Heart left ventricle (tissue), 16 donors: ENCODE measurements at regions not wholly inside any gene's neighbourhood (a gene's known extent, or its start where the extent isn't known, plus 50 kb on each side); places are given as distances from the start of the nearest gene placed in this dataset.
"Not testable (repeated sequence)": the region's sequence is repeated elsewhere in the genome, so short reads cannot be mapped to it uniquely, and the experiment has no call there.

ENCODE experiments used
- ATAC-seq, 4 donors: fragments of 200-7000 bp; cut with Tn5 transposase; one replicate each; pipeline ENCODE4 v1.9.1; 2020 to 2022; ENCODE audit warnings: moderate library complexity in 4 of 4, mild to moderate bottlenecking in 3 of 4, moderate number of reproducible peaks in 1 of 4
- DNase-seq, 5 donors: peaks; one replicate each; pipeline ENCODE4 v3.0.0-alpha.2; 2020
- H3K27ac ChIP-seq, 12 donors: fragments of 200-600 bp; sonication (generic) in 4 of 12; one replicate each; pipeline versions ENCODE4 v1.5.0 to v1.8.0; 2016 to 2022; ENCODE audit warnings: mild to moderate bottlenecking in 2 of 12
- H3K27me3 ChIP-seq, 9 donors: fragments of 200-600 bp; sonication (generic) in 2 of 9; one replicate each; pipeline versions ENCODE4 v1.5.1 to v1.8.0; 2016 to 2022; ENCODE audit warnings: mild to moderate bottlenecking in 3 of 9
- H3K36me3 ChIP-seq, 9 donors: fragments of 200-600 bp; sonication (generic) in 2 of 9; one replicate each; pipeline versions ENCODE4 v1.5.0 to v1.8.0; 2018 to 2022; ENCODE audit warnings: mild to moderate bottlenecking in 2 of 9
- H3K4me1 ChIP-seq, 12 donors: fragments of 200-600 bp; sonication (generic) in 4 of 12; one replicate each; pipeline versions ENCODE4 v1.5.0 to v1.8.0; 2016 to 2022; ENCODE audit warnings: mild to moderate bottlenecking in 3 of 12
- H3K4me3 ChIP-seq, 12 donors: fragments of 200-600 bp; sonication (generic) in 4 of 12; one replicate each; pipeline versions ENCODE4 v1.5.0 to v1.8.0; 2017 to 2022; ENCODE audit warnings: mild to moderate bottlenecking in 9 of 12, moderate library complexity in 4 of 12
- H3K9me3 ChIP-seq, 12 donors: fragments of 200-600 bp; sonication (generic) in 4 of 12; one replicate each; pipeline versions ENCODE4 v1.5.0 to v1.8.0; 2016 to 2022; ENCODE audit warnings: mild to moderate bottlenecking in 1 of 12
- POLR2A ChIP-seq, 2 donors: fragments of 450-650 bp; IDR thresholded peaks; one replicate each; pipeline ENCODE4 v1.6.1; 2017; ENCODE audit warnings: antibody characterized with exemption in 2 of 2, mild to moderate bottlenecking in 2 of 2, moderate library complexity in 2 of 2
- WGBS, 4 donors: extraction: QIAGEN DNeasy Blood & Tissue Kit in 2 of 4; methylation state at CpG; one replicate each; pipeline versions ENCODE4 v1.1.5 to v1.1.7; 2013 to 2018; 5-methylcytosine and 5-hydroxymethylcytosine counted together
- intact Hi-C, 10 donors: fragments of 100-400 bp; cut with DNase I; formaldehyde crosslinking; loops; one replicate each; pipeline versions ENCODE4 v1.11.1 to v1.14.2; 2022
- TF ChIP-seq, protein P1 (sequence below), 12 donors: fragments of 200-600 bp; sonication (generic) in 4 of 12; IDR thresholded peaks; one replicate each; pipeline versions ENCODE4 v1.5.0 to v1.8.0; 2018 to 2022; ENCODE audit warnings: antibody characterized with exemption in 12 of 12, mild to moderate bottlenecking in 5 of 12
- donor health status: ischemic (EF 13 %, LVEDD 7.1; RV severe dilation, severe dysfunction).
- donor health status: healthy with polysubstance abuse.
- donor health status: DM: no; HTN: yes; CAD: no.
- donor health status: DM: no; HTN: no; CAD: no.
- donor health status: ischemic (EF 25% LVEDD 6.9; RV normal size, moderate dysfunction).
- donor health status: ischemic (EF 25% LVEDD 5.7; RV mildly dilated, moderate dysfunction).
- donor health status: healthy.
- donor health status: DM: yes; HTN: yes; CAD: no.
- donor health status: ischemic (EF 35%, LVEDD 5.7; RV mildly dilated, moderate dysfunction).
- donor health status: nonischemic (EF 11% LVEDD 7.7; RV severe dilation, severe dysfunction).
- donor health status: DM: yes; HTN: yes; CAD: no.
- donor health status: PGD.
- donor health status: ischemic (EF 29% LVEDD 5.4; RV normal size, mild dysfunction).
- donor health status: nonischemic (EF 23%, LVEDD 6.1; RV moderate dilation, normal function).

DNA sequence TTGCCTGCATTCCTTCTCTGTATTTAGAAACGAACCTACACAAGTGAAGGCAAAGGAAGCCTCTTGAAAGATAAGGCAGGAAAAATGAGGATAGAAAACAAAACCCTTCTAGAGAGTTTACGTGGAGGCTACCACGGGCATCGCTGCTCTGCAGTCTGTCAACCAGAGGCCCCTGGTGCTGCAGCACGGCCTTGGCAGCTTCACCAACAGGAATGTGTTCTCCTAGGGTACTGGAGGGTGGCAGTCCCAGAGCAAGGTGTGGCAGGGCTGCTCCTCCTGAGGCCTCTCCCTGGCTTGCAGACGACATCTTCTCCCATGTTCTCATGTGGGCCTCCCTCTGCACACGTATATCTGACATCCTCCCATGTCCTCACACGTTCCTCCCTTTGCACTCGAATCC, 57.6 kb upstream of the SAMD11 start:
- Histone ChIP-seq H3K4me1 (peaks cover 0 to 22% (median 7%) of the 10 kb centered on the region in 12 donors), H3K27ac (peak overlapping the region in 8 of 12 donors; percentile 46 to 78 (median 66)), H3K36me3 (no peaks in the 10 kb centered on the region), H3K9me3 (no peaks in the 10 kb centered on the region), H3K4me3 (no peak overlapping the region), H3K27me3 (peaks cover 0 to 19% (median 2%) of the 10 kb centered on the region in 9 donors)
- intact Hi-C loops: no loop called here
- ATAC-seq (peak; percentile 41 to 70 (median 55)), DNase-seq (no peak)
- TF ChIP-seq, protein P1, sequence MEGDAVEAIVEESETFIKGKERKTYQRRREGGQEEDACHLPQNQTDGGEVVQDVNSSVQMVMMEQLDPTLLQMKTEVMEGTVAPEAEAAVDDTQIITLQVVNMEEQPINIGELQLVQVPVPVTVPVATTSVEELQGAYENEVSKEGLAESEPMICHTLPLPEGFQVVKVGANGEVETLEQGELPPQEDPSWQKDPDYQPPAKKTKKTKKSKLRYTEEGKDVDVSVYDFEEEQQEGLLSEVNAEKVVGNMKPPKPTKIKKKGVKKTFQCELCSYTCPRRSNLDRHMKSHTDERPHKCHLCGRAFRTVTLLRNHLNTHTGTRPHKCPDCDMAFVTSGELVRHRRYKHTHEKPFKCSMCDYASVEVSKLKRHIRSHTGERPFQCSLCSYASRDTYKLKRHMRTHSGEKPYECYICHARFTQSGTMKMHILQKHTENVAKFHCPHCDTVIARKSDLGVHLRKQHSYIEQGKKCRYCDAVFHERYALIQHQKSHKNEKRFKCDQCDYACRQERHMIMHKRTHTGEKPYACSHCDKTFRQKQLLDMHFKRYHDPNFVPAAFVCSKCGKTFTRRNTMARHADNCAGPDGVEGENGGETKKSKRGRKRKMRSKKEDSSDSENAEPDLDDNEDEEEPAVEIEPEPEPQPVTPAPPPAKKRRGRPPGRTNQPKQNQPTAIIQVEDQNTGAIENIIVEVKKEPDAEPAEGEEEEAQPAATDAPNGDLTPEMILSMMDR (IDR thresholded peaks at IDR 0.05): no peak
- no peak for TF ChIP-seq POLR2A (IDR thresholded peaks at IDR 0.05)
- 30 to 31% (median 30%) methylated on average over 9 of the region's 9 CpGs for WGBS, 4 donors

DNA sequence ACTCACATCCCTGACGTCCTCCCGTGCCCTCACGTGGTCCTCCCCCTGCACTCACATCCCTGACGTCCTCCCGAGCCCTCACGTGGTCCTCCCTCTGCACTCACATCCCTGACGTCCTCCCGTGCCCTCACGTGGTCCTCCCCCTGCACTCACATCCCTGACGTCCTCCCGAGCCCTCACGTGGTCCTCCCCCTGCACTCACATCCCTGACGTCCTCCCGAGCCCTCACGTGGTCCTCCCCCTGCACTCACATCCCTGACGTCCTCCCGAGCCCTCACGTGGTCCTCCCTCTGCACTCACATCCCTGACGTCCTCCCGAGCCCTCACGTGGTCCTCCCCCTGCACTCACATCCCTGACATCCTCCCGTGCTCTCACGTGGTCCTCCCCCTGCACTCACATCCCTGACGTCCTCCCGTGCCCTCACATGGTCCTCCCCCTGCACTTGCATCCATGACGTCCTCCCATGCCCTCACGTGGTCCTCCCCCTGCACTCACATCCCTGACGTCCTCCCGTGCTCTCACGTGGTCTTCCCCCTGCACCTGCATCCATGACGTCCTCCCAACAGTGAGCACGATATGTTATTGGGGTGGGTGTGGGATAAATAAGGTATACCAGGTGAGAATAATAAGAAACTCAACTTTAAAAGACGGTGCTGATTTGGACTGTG, 57.0 kb upstream of the SAMD11 start:
- peaks cover 0 to 22% (median 7%) of the 10 kb centered on the region in 12 donors for H3K4me1 ChIP-seq
- DNase-seq, H3K9me3 ChIP-seq, intact Hi-C loops, H3K36me3 ChIP-seq, H3K27ac ChIP-seq, H3K4me3 ChIP-seq, ATAC-seq: not testable (repeated sequence)
- WGBS, 4 donors: 61 to 71% (median 65%) methylated on average over 32 to 33 of the region's 33 CpGs
- H3K27me3 ChIP-seq: peaks cover 0 to 25% (median 2%) of the 10 kb centered on the region in 9 donors

DNA sequence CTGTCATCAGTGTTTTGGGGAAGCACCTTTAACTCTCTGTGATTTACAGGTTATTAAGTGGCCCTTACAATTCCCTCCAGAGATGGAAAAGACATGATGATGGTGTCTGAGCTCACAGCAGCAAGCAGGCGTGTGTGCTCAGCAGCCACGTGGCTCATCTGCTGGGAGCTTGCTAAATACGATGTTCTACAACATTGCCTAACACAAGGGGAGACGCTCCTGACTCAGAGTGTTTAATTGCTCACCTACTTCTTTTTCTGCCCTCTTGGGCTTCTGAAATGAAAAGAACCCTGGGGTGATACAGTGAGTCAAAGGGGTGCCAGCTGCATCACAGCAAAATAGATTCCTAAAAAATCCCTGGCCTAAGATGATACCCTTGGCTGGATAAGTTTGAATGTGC, 56.2 kb upstream of the SAMD11 start:
- intact Hi-C loops: not testable (repeated sequence)
- WGBS, 4 donors: 61 to 89% (median 74%) methylated on average over 4 of the region's 4 CpGs

DNA sequence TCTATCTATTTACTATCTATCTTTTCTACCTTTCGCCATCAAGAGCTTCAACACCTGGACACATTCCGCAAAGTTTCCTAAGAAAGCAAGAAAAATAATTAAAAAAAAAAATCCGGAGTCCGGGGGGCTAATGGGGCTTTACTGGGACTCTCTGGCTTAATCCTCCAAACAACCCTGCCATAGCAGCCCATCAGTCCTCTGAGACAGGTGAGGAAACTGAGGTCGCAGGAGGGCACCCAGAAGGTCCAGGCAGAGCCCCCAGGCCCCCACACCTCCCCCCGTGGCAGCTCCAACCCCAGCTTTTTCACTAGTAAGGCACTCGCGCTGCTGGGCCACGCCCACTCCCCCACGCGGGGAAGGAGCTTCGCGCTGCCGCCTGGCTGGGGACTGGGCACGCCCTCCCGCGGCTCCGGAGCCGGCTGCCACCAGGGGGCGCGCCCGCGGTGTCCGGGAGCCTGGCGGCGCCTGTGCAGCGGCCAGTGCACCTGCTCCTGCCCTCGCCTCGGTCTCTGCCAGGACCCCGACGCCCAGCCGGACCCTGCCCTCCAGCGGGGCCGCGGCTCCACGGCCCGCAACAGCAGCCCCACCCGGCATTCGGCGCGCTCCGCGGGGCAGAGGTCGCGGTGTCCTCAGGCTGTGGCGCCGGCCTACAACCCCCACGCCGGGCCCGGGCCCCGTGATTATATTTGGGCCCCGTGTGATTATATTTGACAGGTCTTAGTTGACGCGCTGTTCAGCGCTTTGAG, 54.1 kb upstream of the SAMD11 start:
- Histone ChIP-seq H3K9me3 (no peaks in the 10 kb centered on the region), H3K4me1 (peaks cover 0 to 20% (median 7%) of the 10 kb centered on the region in 12 donors), H3K27ac (no peak overlapping the region), H3K4me3 (peak overlapping the region in 9 of 12 donors; percentile 18 to 43 (median 34)), H3K27me3 (peaks cover 0 to 25% (median 2%) of the 10 kb centered on the region in 9 donors), H3K36me3 (no peaks in the 10 kb centered on the region)
- intact Hi-C loops: no loop called here
- DNase-seq (peak; percentile 62 to 88 (median 79)), ATAC-seq (peak; percentile 19 to 89 (median 70))
- no peak for TF ChIP-seq POLR2A (IDR thresholded peaks at IDR 0.05)
- TF ChIP-seq, protein P1 (IDR thresholded peaks at IDR 0.05): peak; percentile 52 to 92 (median 85)
- WGBS, 4 donors: 9 to 35% (median 17%) methylated on average over 19 to 55 of the region's 55 CpGs

More for the DNA sequence above, 56.2 kb upstream of the SAMD11 start:
- not testable (repeated sequence) for H3K36me3 ChIP-seq, DNase-seq, ATAC-seq, H3K9me3 ChIP-seq, H3K27ac ChIP-seq, H3K4me3 ChIP-seq
- H3K27me3 ChIP-seq: peaks cover 0 to 25% (median 2%) of the 10 kb centered on the region in 9 donors
- peaks cover 0 to 22% (median 7%) of the 10 kb centered on the region in 12 donors for H3K4me1 ChIP-seq
